PC-9 (cell line): ENCODE measurements at regions not wholly inside any gene's neighbourhood (a gene's known extent, or its start where the extent isn't known, plus 50 kb on each side); places are given as distances from the start of the nearest gene placed in this dataset.

ENCODE experiments used
- EZH2 ChIP-seq: fragments of 200-600 bp; sonication (generic); IDR thresholded peaks from 2 replicates; pipeline ENCODE4 v1.8.0; 2017; ENCODE audit warnings: antibody characterized with exemption, low read depth
- TF ChIP-seq, protein P1 (sequence below): fragments of 200-600 bp; sonication (generic); conservative IDR thresholded peaks from 2 replicates; pipeline ENCODE4 v1.6.1; 2017; ENCODE audit warnings: mixed run types, antibody characterized with exemption, mild to moderate bottlenecking, moderate library complexity

DNA sequence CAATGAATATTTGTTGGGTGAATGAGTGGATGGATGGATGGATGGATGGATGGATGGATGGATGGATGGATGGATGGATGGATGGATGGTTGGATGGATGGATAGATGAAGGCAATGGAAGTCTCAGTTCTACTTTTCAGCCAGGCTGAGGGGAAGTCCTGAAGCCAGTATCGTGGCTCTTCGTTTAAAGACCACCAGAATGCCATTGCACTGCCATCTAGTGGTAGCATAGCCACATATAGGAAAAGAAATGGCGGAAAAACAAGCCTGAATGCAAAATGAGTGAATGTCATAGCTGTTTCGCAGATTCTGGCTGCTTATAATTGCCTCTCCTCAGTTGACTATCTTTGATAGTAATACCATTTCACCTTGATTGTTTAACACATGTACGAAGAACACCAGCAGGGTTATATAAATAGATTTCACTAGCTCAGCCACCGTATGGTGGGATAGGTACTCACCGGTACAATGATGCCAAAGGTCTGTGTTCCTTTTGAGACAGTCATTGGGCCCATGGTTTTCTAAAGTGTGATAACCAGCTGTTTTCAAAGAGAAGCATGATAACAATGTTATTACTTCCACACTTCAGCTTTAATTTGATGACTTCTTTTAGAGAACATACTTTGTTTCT, 62.3 kb upstream of the GREB1L start:
- TF ChIP-seq, protein P1, sequence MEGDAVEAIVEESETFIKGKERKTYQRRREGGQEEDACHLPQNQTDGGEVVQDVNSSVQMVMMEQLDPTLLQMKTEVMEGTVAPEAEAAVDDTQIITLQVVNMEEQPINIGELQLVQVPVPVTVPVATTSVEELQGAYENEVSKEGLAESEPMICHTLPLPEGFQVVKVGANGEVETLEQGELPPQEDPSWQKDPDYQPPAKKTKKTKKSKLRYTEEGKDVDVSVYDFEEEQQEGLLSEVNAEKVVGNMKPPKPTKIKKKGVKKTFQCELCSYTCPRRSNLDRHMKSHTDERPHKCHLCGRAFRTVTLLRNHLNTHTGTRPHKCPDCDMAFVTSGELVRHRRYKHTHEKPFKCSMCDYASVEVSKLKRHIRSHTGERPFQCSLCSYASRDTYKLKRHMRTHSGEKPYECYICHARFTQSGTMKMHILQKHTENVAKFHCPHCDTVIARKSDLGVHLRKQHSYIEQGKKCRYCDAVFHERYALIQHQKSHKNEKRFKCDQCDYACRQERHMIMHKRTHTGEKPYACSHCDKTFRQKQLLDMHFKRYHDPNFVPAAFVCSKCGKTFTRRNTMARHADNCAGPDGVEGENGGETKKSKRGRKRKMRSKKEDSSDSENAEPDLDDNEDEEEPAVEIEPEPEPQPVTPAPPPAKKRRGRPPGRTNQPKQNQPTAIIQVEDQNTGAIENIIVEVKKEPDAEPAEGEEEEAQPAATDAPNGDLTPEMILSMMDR, result peak; percentile 74
- no peak for TF ChIP-seq EZH2
